Hematopoietic multipotent progenitor cell treated with erythropoietin and hydrocortisone succinate and interleukin-3 and kit ligand, for 15 days (in vitro differentiated cells): ENCODE measurements at regions not wholly inside any gene's neighbourhood (a gene's known extent, or its start where the extent isn't known, plus 50 kb on each side); places are given as distances from the start of the nearest gene placed in this dataset.
A peak's percentile ranks its signal among the peaks of the same experiment; 100 is the strongest.
"Not testable (repeated sequence)": the region's sequence is repeated elsewhere in the genome, so short reads cannot be mapped to it uniquely, and the experiment has no call there.

Experiments used
- DNase-seq: peaks from one replicate; pipeline ENCODE4 v3.0.0-alpha.2; 2015; ENCODE audit warnings: low spot score

GRCh38 chr3:4222574-4223175 lies 80.5 kb upstream of the SETMAR start:
- peak; percentile 9 for DNase-seq

GRCh38 chr3:4223777-4224176 lies 79.4 kb upstream of the SETMAR start:
- no peak for DNase-seq

- DNase-seq, result no peak
Observed at GRCh38 chr3:4224331-4224730, 78.8 kb upstream of the SETMAR start.

- peak; percentile 78 for DNase-seq
Observed at GRCh38 chr3:4225005-4225471, 78.1 kb upstream of the SETMAR start.

- DNase-seq, result no peak
Observed at GRCh38 chr3:4228295-4228694, 74.9 kb upstream of the SETMAR start.

GRCh38 chr3:4231041-4231440 lies 72.1 kb upstream of the SETMAR start:
- DNase-seq, result no peak

GRCh38 chr3:4232798-4233197 lies 70.4 kb upstream of the SETMAR start:
- DNase-seq, result no peak

- DNase-seq, result no peak
Observed at GRCh38 chr3:4233488-4233887, 69.7 kb upstream of the SETMAR start.

GRCh38 chr3:4234889-4235288 lies 68.3 kb upstream of the SETMAR start:
- no peak for DNase-seq

- no peak for DNase-seq
Observed at GRCh38 chr3:4235690-4236089, 67.5 kb upstream of the SETMAR start.

- DNase-seq, result no peak
Observed at GRCh38 chr3:4241595-4242170, 61.5 kb upstream of the SETMAR start.

GRCh38 chr3:4245671-4246070 lies 57.5 kb upstream of the SETMAR start:
- peak; percentile 18 for DNase-seq

- DNase-seq, result no peak
Observed at GRCh38 chr3:4247391-4247790, 55.8 kb upstream of the SETMAR start.

GRCh38 chr3:4250064-4250463 lies 53.1 kb upstream of the SETMAR start:
- DNase-seq, result no peak

- no peak for DNase-seq
Observed at GRCh38 chr3:4251412-4251811, 51.8 kb upstream of the SETMAR start.

GRCh38 chr3:4253072-4253832 lies 49.9 kb upstream of the SETMAR start:
- DNase-seq, result not testable (repeated sequence)
